ENCODE measurements at regions not wholly inside any gene's neighbourhood (a gene's known extent, or its start where the extent isn't known, plus 50 kb on each side); places are given as distances from the start of the nearest gene placed in this dataset.

- Mint-ChIP-seq H3K36me3 (ENCODE audit: insufficient read depth) (peaks cover 1% of the 10 kb centered on the region), H3K27me3 (peaks cover 3% of the 10 kb centered on the region), H3K4me3 (ENCODE audit: low read depth) (no peak overlapping the region), H3K27ac (no peak overlapping the region), H3K9me3 (ENCODE audit: low read depth) (peaks cover 21% of the 10 kb centered on the region), H3K4me1 (ENCODE audit: low read depth) (no peaks in the 10 kb centered on the region)
- TF ChIP-seq CTCF (IDR thresholded peaks at IDR 0.05; ENCODE audit: unreplicated experiment), result no peak
- no peak for DNase-seq (ENCODE audit: low spot score, unreplicated experiment)
Measured at GRCh38 chr2:11976073-11976472, 229.6 kb downstream of the LPIN1 start.

- peaks cover 3% of the 10 kb centered on the region for H3K27me3 Mint-ChIP-seq
- H3K4me3 Mint-ChIP-seq (ENCODE audit: low read depth), result no peak overlapping the region
Measured at GRCh38 chr2:11977766-11978524, 231.5 kb downstream of the LPIN1 start.

GRCh38 chr2:11980809-11981208 is 234.4 kb downstream of the LPIN1 start:
- peaks cover 7% of the 10 kb centered on the region for H3K27me3 Mint-ChIP-seq
- H3K9me3 Mint-ChIP-seq (ENCODE audit: low read depth), result no peaks in the 10 kb centered on the region
- DNase-seq (ENCODE audit: low spot score, unreplicated experiment), result no peak
- TF ChIP-seq CTCF (IDR thresholded peaks at IDR 0.05; ENCODE audit: unreplicated experiment), result no peak
- H3K27ac Mint-ChIP-seq, result no peak overlapping the region
- H3K4me1 Mint-ChIP-seq (ENCODE audit: low read depth), result peaks cover 1% of the 10 kb centered on the region
- no peak overlapping the region for H3K4me3 Mint-ChIP-seq (ENCODE audit: low read depth)
- no peaks in the 10 kb centered on the region for H3K36me3 Mint-ChIP-seq (ENCODE audit: insufficient read depth)

More at GRCh38 chr2:11977766-11978524, 231.5 kb downstream of the LPIN1 start:
- no peak for TF ChIP-seq CTCF (IDR thresholded peaks at IDR 0.05; ENCODE audit: unreplicated experiment)
- peaks cover 1% of the 10 kb centered on the region for H3K36me3 Mint-ChIP-seq (ENCODE audit: insufficient read depth)
- DNase-seq (ENCODE audit: low spot score, unreplicated experiment), result no peak
- H3K9me3 Mint-ChIP-seq (ENCODE audit: low read depth), result peaks cover 8% of the 10 kb centered on the region
- no peak overlapping the region for H3K27ac Mint-ChIP-seq
- peaks cover 1% of the 10 kb centered on the region for H3K4me1 Mint-ChIP-seq (ENCODE audit: low read depth)

- Mint-ChIP-seq H3K27ac (no peak overlapping the region), H3K4me3 (ENCODE audit: low read depth) (no peak overlapping the region), H3K36me3 (ENCODE audit: insufficient read depth) (no peaks in the 10 kb centered on the region), H3K4me1 (ENCODE audit: low read depth) (peaks cover 1% of the 10 kb centered on the region), H3K9me3 (ENCODE audit: low read depth) (no peaks in the 10 kb centered on the region), H3K27me3 (peaks cover 4% of the 10 kb centered on the region)
- no peak for TF ChIP-seq CTCF (IDR thresholded peaks at IDR 0.05; ENCODE audit: unreplicated experiment)
- DNase-seq (ENCODE audit: low spot score, unreplicated experiment), result no peak
Measured at GRCh38 chr2:11983401-11983800, 237.0 kb downstream of the LPIN1 start.

GRCh38 chr2:11983870-11984269 is 237.4 kb downstream of the LPIN1 start:
- DNase-seq (ENCODE audit: low spot score, unreplicated experiment), result no peak
- peaks cover 4% of the 10 kb centered on the region for H3K27me3 Mint-ChIP-seq
- peaks cover 1% of the 10 kb centered on the region for H3K4me1 Mint-ChIP-seq (ENCODE audit: low read depth)
- no peak overlapping the region for H3K27ac Mint-ChIP-seq
- H3K4me3 Mint-ChIP-seq (ENCODE audit: low read depth), result no peak overlapping the region
- no peaks in the 10 kb centered on the region for H3K9me3 Mint-ChIP-seq (ENCODE audit: low read depth)
- TF ChIP-seq CTCF (IDR thresholded peaks at IDR 0.05; ENCODE audit: unreplicated experiment), result no peak
- H3K36me3 Mint-ChIP-seq (ENCODE audit: insufficient read depth), result no peaks in the 10 kb centered on the region

Data from progenitor cell of endocrine pancreas (in vitro differentiated cells).